ENCODE measurements at regions not wholly inside any gene's neighbourhood (a gene's known extent, or its start where the extent isn't known, plus 50 kb on each side); places are given as distances from the start of the nearest gene placed in this dataset.

GRCh38 chr5:147169901-147170300 lies 64.9 kb upstream of the STK32A start:
- TF ChIP-seq POLR2A (IDR thresholded peaks at IDR 0.05; ENCODE audit: low read depth, low read length) (no peak), POLR2AphosphoS5 (IDR thresholded peaks at IDR 0.05; ENCODE audit: low read depth, low read length) (no peak), PAX5 (IDR thresholded peaks at IDR 0.05; ENCODE audit: insufficient read depth, low read length, severe bottlenecking) (no peak), TAF1 (IDR thresholded peaks at IDR 0.05; ENCODE audit: low read depth, low read length) (no peak)

All from GM12891 (cell line).